GM19238 (cell line): ENCODE measurements at regions not wholly inside any gene's neighbourhood (a gene's known extent, or its start where the extent isn't known, plus 50 kb on each side); places are given as distances from the start of the nearest gene placed in this dataset.

ENCODE experiments used
- DNase-seq: peaks from one replicate; pipeline ENCODE4 v3.0.0; 2011; ENCODE audit warnings: low spot score; ENCODE audit not compliant: insufficient read length

- DNase-seq, result no peak
Observed at GRCh38 chr5:125409861-125410536, 663.6 kb upstream of the ZNF608 start.

- DNase-seq, result no peak
Observed at GRCh38 chr5:125410537-125411070, 664.2 kb upstream of the ZNF608 start.

GRCh38 chr5:125411071-125411743, 664.8 kb upstream of the ZNF608 start:
- DNase-seq, result no peak

- DNase-seq, result no peak
Observed at GRCh38 chr5:125411744-125412560, 665.5 kb upstream of the ZNF608 start.

GRCh38 chr5:125412561-125413495, 666.4 kb upstream of the ZNF608 start:
- no peak for DNase-seq

- no peak for DNase-seq
Observed at GRCh38 chr5:125413496-125414274, 667.2 kb upstream of the ZNF608 start.

- DNase-seq, result no peak
Observed at GRCh38 chr5:125415126-125415525, 668.7 kb upstream of the ZNF608 start.

GRCh38 chr5:125416055-125416454, 669.6 kb upstream of the ZNF608 start:
- DNase-seq, result no peak

- no peak for DNase-seq
Observed at GRCh38 chr5:125421006-125421405, 674.6 kb upstream of the ZNF608 start.

- no peak for DNase-seq
Observed at GRCh38 chr5:125422342-125422741, 675.9 kb upstream of the ZNF608 start.

- DNase-seq, result no peak
Observed at GRCh38 chr5:125424402-125425141, 678.1 kb upstream of the ZNF608 start.

- DNase-seq, result no peak
Observed at GRCh38 chr5:125429498-125429897, 683.1 kb upstream of the ZNF608 start.

- DNase-seq, result no peak
Observed at GRCh38 chr5:125433457-125433856, 687.0 kb upstream of the ZNF608 start.

- no peak for DNase-seq
Observed at GRCh38 chr5:125439243-125439642, 692.8 kb upstream of the ZNF608 start.

GRCh38 chr5:125440905-125441304, 694.5 kb upstream of the ZNF608 start:
- no peak for DNase-seq

GRCh38 chr5:125446986-125447385, 700.5 kb upstream of the ZNF608 start:
- DNase-seq, result no peak

- no peak for DNase-seq
Observed at GRCh38 chr5:125450771-125451170, 704.3 kb upstream of the ZNF608 start.

GRCh38 chr5:125451622-125452021, 705.2 kb upstream of the ZNF608 start:
- no peak for DNase-seq

GRCh38 chr5:125452991-125453390, 706.6 kb upstream of the ZNF608 start:
- DNase-seq, result no peak
